HepG2 (cell line): ENCODE measurements at regions not wholly inside any gene's neighbourhood (a gene's known extent, or its start where the extent isn't known, plus 50 kb on each side); places are given as distances from the start of the nearest gene placed in this dataset.

Experiments used
- ATAC-seq: fragments of 200-7000 bp; cut with Tn5 transposase; 3 replicates; pipeline ENCODE4 v1.9.1; 2020; ENCODE audit warnings: mild to moderate bottlenecking, moderate library complexity
- BruUV-seq: library from RNA; stranded (reverse); fragments of 400-500 nt; replicated peaks from 2 replicates; lab custom pipeline; 2021; lab: Mats Ljungman, UMichigan
- CTCF ChIA-PET: fragments of 300-600 bp; formaldehyde crosslinking; extraction: SDS; loops from one replicate; lab custom pipeline; 2021; ENCODE audit warnings: low total read pairs, inconsistent platforms, low intra/inter-chr PET ratio; lab: Yijun Ruan, JAX
- POLR2A ChIA-PET: fragments of 350-600 bp; sonication (Branson Sonifier 250); formaldehyde crosslinking; loops from one replicate; lab custom pipeline; 2020; ENCODE audit warnings: antibody characterized with exemption, inconsistent platforms; lab: Yijun Ruan, JAX
- DNase-seq: peaks from one replicate; pipeline ENCODE4 v3.0.0-alpha.2; 2015; ENCODE audit warnings: low spot score
- FAIRE-seq: peaks from 3 replicates; lab custom pipeline; 2011; peaks lifted over from hg19 to GRCh38; lab: Jason Lieb, UNC
- H2AFZ ChIP-seq: one replicate; pipeline ENCODE4 v1.6.1; 2011; ENCODE audit warnings: low read length, inconsistent platforms
- H3K27ac ChIP-seq: fragments of 300-600 bp; 3 replicates; pipeline ENCODE4 v1.8.0; 2011; ENCODE audit warnings: mixed run types, mild to moderate bottlenecking, mixed read lengths, low read length, inconsistent platforms; ENCODE audit not compliant: insufficient read depth; ENCODE audit errors: extremely low read length
- H3K27me3 ChIP-seq, 2 experiments: fragments of 200-600 bp in 1 of 2; 2 replicates in 1 of 2; 3 replicates in 1 of 2; pipeline versions ENCODE4 v1.6.0 to v1.8.0; 2011; ENCODE audit warnings: low read length in 2 of 2, mild to moderate bottlenecking in 2 of 2, moderate library complexity in 2 of 2, inconsistent platforms in 1 of 2; ENCODE audit not compliant: insufficient read depth in 2 of 2, control insufficient read depth in 1 of 2
- H3K36me3 ChIP-seq, 2 experiments: fragments of 200-600 bp in 1 of 2; replicated peaks in 1 of 2; 2 replicates in 1 of 2; 3 replicates in 1 of 2; pipeline versions ENCODE4 v1.5.1 to v1.8.0; 2011; ENCODE audit warnings: low read length in 2 of 2, inconsistent platforms in 1 of 2; ENCODE audit not compliant: insufficient read depth in 2 of 2, control insufficient read depth in 1 of 2
- H3K4me1 ChIP-seq: 2 replicates; pipeline ENCODE4 v1.5.1; 2012; ENCODE audit warnings: low read length, inconsistent platforms; ENCODE audit not compliant: insufficient read depth
- H3K4me2 ChIP-seq: 2 replicates; pipeline ENCODE4 v1.6.0; 2011; ENCODE audit warnings: low read depth, low read length, inconsistent platforms
- H3K4me3 ChIP-seq, 3 experiments: fragments of 200-600 bp in 1 of 3; sonication (generic), shearing (Covaris generic) in 1 of 3; replicated peaks in 1 of 3; 2 replicates each; pipeline ENCODE4 v1.5.1; 2011 to 2016; ENCODE audit warnings: low read length in 3 of 3, inconsistent platforms in 2 of 3, low read depth in 2 of 3, mild to moderate bottlenecking in 2 of 3, control low read depth in 1 of 3, mixed read lengths in 1 of 3; ENCODE audit not compliant: insufficient read depth in 1 of 3
- H3K79me2 ChIP-seq: one replicate; pipeline ENCODE4 v1.6.1; 2011; ENCODE audit warnings: low read length, inconsistent platforms; ENCODE audit not compliant: insufficient read depth
- H3K9ac ChIP-seq: 2 replicates; pipeline ENCODE4 v1.6.0; 2011; ENCODE audit warnings: mild to moderate bottlenecking, low read depth, low read length, inconsistent platforms; ENCODE audit not compliant: insufficient read depth
- H3K9me3 ChIP-seq: 2 replicates; pipeline ENCODE4 v1.5.1; 2012; ENCODE audit warnings: mild to moderate bottlenecking, low read length
- H4K20me1 ChIP-seq: 2 replicates; pipeline ENCODE4 v1.6.0; 2011; ENCODE audit warnings: inconsistent platforms, mild to moderate bottlenecking, low read length, moderate library complexity; ENCODE audit not compliant: insufficient read depth
- IKZF4 ChIP-seq: sonication (generic); formaldehyde crosslinking; IDR thresholded peaks from 2 replicates; pipeline ENCODE4 v1.5.1; 2020; ENCODE audit warnings: borderline replicate concordance, mild to moderate bottlenecking, low read depth, missing genetic modification reagents; ENCODE audit errors: not compliant biosample characterization
- MIXL1 ChIP-seq: IDR thresholded peaks from 2 replicates; pipeline ENCODE4 v1.6.1; 2016
- PHB2 ChIP-seq: fragments of 450-650 bp; IDR thresholded peaks from 2 replicates; pipeline ENCODE4 v1.6.1; 2018; ENCODE audit not compliant: partially characterized antibody
- RAD21 ChIP-seq: fragments of 450-650 bp; formaldehyde crosslinking; IDR thresholded peaks from 2 replicates; pipeline ENCODE4 v1.5.0; 2020; ENCODE audit warnings: mild to moderate bottlenecking
- RBM39 ChIP-seq: fragments of 200-400 bp; formaldehyde crosslinking; IDR thresholded peaks from one replicate; pipeline ENCODE4 v1.6.1; 2018; ENCODE audit warnings: antibody characterized with exemption, mild to moderate bottlenecking, low read depth, low read length; ENCODE audit not compliant: poor library complexity, severe bottlenecking
- SMC3 ChIP-seq: IDR thresholded peaks from 2 replicates; pipeline ENCODE4 v1.6.1; 2011; ENCODE audit warnings: low read length, improper control_type of control experiment
- STAG1 ChIP-seq: sonication (generic); formaldehyde crosslinking; IDR thresholded peaks from 2 replicates; pipeline ENCODE4 v1.4.0; 2020; ENCODE audit warnings: missing genetic modification reagents
- SUZ12 ChIP-seq: fragments of 150-350 bp; IDR thresholded peaks from 2 replicates; pipeline ENCODE4 v1.6.1; 2014; ENCODE audit warnings: low read depth, low read length
- ZNF337 ChIP-seq: sonication (generic); formaldehyde crosslinking; IDR thresholded peaks from 2 replicates; pipeline ENCODE4 v1.5.1; 2020; ENCODE audit warnings: missing genetic modification reagents, low read depth, mild to moderate bottlenecking, borderline replicate concordance
- ZNF670 ChIP-seq: sonication (generic); formaldehyde crosslinking; IDR thresholded peaks from 2 replicates; pipeline ENCODE4 v1.8.0; 2022; ENCODE audit warnings: mild to moderate bottlenecking, missing genetic modification reagents, borderline replicate concordance
- WGBS: methylation state at CpG from one replicate; pipeline ENCODE4 v1.1.6; 2017; ENCODE audit warnings: low lambda C conversion rate; 5-methylcytosine and 5-hydroxymethylcytosine counted together
- in situ Hi-C: cut with HindIII; loops from 2 replicates; pipeline ENCODE4 v1.10.0; 2017; ENCODE audit warnings: low pct_unique_long_range_greater_than_20kb; ENCODE audit not compliant: extremely low pct_ligation_motif_present
- intact Hi-C: fragments of 100-400 bp; cut with micrococcal nuclease; formaldehyde crosslinking; loops from one replicate; pipeline ENCODE4 v1.10.0; 2022; ENCODE audit not compliant: unreplicated experiment
- TF ChIP-seq, protein P1 (sequence below): sonication (generic); formaldehyde crosslinking; IDR thresholded peaks from 2 replicates; pipeline ENCODE4 v1.4.0; 2020; ENCODE audit warnings: mild to moderate bottlenecking, missing genetic modification reagents
- TF ChIP-seq, protein P2 (sequence below): sonication (generic); formaldehyde crosslinking; IDR thresholded peaks from 2 replicates; pipeline ENCODE4 v1.5.0; 2020; ENCODE audit warnings: mild to moderate bottlenecking, missing genetic modification reagents, moderate library complexity

- FAIRE-seq: no peak
- ChIA-PET CTCF (interaction anchor here (2.7 kb wide), 1 partner anchor 256 kb away, joined by 23 read pairs; no protein-coding TSS in a partner anchor), POLR2A (no interaction called here)
These were observed 53.9 kb upstream of the DCD start for GRCh38 chr12:54701940-54702592.

More at GRCh38 chr12:54701940-54702592, 53.9 kb upstream of the DCD start:
- H4K20me1 ChIP-seq: no peaks in the 10 kb centered on the region
- intact Hi-C loops: loop anchor here (2.0 kb wide), 2 partner anchors 153 to 257 kb away; partner anchors contain the start of gene MUCL1
- no peak overlapping the region for H3K4me2 ChIP-seq
- ATAC-seq (peak; percentile 50; the same call in 2 of the 3 replicates), DNase-seq (peak; percentile 36)
- H3K27me3 ChIP-seq: no peaks in the 10 kb centered on the region; a peak in 1 of 5 replicates
- H3K36me3 ChIP-seq: no peaks in the 10 kb centered on the region
- H2AFZ ChIP-seq: no peak overlapping the region
- 0% methylated on average over 2 of the region's 2 CpGs for WGBS
- TF ChIP-seq ZNF670 (CRISPR knock-in tag) (no peak), SMC3 (peak; percentile 46), RAD21 (CRISPR knock-in tag) (peak; percentile 27; the same call in 1 of the 2 replicates), MIXL1 (CRISPR knock-in tag) (0 out of 2 replicates have a peak, but pooled peaks have one; percentile 47), IKZF4 (CRISPR knock-in tag) (no peak), RBM39 (no peak), STAG1 (CRISPR knock-in tag) (peak; percentile 46; the same call in 1 of the 2 replicates), ZNF337 (no peak), SUZ12 (no peak), PHB2 (no peak)
- TF ChIP-seq, protein P1, sequence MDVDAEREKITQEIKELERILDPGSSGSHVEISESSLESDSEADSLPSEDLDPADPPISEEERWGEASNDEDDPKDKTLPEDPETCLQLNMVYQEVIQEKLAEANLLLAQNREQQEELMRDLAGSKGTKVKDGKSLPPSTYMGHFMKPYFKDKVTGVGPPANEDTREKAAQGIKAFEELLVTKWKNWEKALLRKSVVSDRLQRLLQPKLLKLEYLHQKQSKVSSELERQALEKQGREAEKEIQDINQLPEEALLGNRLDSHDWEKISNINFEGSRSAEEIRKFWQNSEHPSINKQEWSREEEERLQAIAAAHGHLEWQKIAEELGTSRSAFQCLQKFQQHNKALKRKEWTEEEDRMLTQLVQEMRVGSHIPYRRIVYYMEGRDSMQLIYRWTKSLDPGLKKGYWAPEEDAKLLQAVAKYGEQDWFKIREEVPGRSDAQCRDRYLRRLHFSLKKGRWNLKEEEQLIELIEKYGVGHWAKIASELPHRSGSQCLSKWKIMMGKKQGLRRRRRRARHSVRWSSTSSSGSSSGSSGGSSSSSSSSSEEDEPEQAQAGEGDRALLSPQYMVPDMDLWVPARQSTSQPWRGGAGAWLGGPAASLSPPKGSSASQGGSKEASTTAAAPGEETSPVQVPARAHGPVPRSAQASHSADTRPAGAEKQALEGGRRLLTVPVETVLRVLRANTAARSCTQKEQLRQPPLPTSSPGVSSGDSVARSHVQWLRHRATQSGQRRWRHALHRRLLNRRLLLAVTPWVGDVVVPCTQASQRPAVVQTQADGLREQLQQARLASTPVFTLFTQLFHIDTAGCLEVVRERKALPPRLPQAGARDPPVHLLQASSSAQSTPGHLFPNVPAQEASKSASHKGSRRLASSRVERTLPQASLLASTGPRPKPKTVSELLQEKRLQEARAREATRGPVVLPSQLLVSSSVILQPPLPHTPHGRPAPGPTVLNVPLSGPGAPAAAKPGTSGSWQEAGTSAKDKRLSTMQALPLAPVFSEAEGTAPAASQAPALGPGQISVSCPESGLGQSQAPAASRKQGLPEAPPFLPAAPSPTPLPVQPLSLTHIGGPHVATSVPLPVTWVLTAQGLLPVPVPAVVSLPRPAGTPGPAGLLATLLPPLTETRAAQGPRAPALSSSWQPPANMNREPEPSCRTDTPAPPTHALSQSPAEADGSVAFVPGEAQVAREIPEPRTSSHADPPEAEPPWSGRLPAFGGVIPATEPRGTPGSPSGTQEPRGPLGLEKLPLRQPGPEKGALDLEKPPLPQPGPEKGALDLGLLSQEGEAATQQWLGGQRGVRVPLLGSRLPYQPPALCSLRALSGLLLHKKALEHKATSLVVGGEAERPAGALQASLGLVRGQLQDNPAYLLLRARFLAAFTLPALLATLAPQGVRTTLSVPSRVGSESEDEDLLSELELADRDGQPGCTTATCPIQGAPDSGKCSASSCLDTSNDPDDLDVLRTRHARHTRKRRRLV (CRISPR knock-in tag): no peak
- TF ChIP-seq, protein P2, sequence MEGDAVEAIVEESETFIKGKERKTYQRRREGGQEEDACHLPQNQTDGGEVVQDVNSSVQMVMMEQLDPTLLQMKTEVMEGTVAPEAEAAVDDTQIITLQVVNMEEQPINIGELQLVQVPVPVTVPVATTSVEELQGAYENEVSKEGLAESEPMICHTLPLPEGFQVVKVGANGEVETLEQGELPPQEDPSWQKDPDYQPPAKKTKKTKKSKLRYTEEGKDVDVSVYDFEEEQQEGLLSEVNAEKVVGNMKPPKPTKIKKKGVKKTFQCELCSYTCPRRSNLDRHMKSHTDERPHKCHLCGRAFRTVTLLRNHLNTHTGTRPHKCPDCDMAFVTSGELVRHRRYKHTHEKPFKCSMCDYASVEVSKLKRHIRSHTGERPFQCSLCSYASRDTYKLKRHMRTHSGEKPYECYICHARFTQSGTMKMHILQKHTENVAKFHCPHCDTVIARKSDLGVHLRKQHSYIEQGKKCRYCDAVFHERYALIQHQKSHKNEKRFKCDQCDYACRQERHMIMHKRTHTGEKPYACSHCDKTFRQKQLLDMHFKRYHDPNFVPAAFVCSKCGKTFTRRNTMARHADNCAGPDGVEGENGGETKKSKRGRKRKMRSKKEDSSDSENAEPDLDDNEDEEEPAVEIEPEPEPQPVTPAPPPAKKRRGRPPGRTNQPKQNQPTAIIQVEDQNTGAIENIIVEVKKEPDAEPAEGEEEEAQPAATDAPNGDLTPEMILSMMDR (CRISPR knock-in tag): peak; percentile 58
- TF ChIP-seq, all 625 proteins: peak for 5
- no peaks in the 10 kb centered on the region for H3K79me2 ChIP-seq
- BruUV-seq: no TSS peak
- in situ Hi-C loops: no loop called here
- H3K4me3 ChIP-seq: no peak overlapping the region
- no peaks in the 10 kb centered on the region for H3K9me3 ChIP-seq
- H3K27ac ChIP-seq: no peak overlapping the region
- H3K9ac ChIP-seq: no peak overlapping the region
- H3K4me1 ChIP-seq: no peaks in the 10 kb centered on the region
